ENCODE measurements at regions not wholly inside any gene's neighbourhood (a gene's known extent, or its start where the extent isn't known, plus 50 kb on each side); places are given as distances from the start of the nearest gene placed in this dataset.

- Histone ChIP-seq H3K9me1 (replicated peaks; ENCODE audit: control insufficient read depth, extremely low read depth, insufficient read depth, low read length) (no peaks in the 10 kb centered on the region), H3K36me3 (ENCODE audit: control insufficient read depth in 2 of 2, extremely low read depth in 1 of 2, insufficient read depth in 2 of 2, low read length in 2 of 2) (no peaks in the 10 kb centered on the region), H3K4me2 (ENCODE audit: insufficient read depth, low read length) (no peak overlapping the region), H3K4me3 (replicated peaks in 1 of 3; ENCODE audit: insufficient read depth in 1 of 3, low read depth in 1 of 3, low read length in 3 of 3) (no peak overlapping the region), H3K9ac (replicated peaks; ENCODE audit: extremely low read depth, insufficient read depth, low read length) (no peak overlapping the region), H3K9me3 (replicated peaks; ENCODE audit: control insufficient read depth, insufficient read depth, low read length) (no peaks in the 10 kb centered on the region), H3K27ac (ENCODE audit: insufficient read depth, low read depth, low read length) (no peak overlapping the region), H4K20me1 (replicated peaks; ENCODE audit: control insufficient read depth, extremely low read depth, insufficient read depth, low read length) (no peaks in the 10 kb centered on the region), H3K27me3 (ENCODE audit: control insufficient read depth in 2 of 2, insufficient read depth in 2 of 2, low read length in 2 of 2) (no peaks in the 10 kb centered on the region), H3K4me1 (ENCODE audit: control insufficient read depth, extremely low read depth, insufficient read depth, low read length) (peaks cover 10% of the 10 kb centered on the region), H2AFZ (ENCODE audit: low read depth, low read length) (no peak overlapping the region), H3K79me2 (ENCODE audit: control insufficient read depth, insufficient read depth, low read length) (no peaks in the 10 kb centered on the region)
- intact Hi-C loops (cut with micrococcal nuclease), result loop anchor here (10.0 kb wide), 1 partner anchor 653 kb away; no protein-coding TSS in a partner anchor
- TF ChIP-seq CTCF (IDR thresholded peaks at IDR 0.05; ENCODE audit: extremely low read depth in 1 of 2, insufficient read depth in 1 of 2, low read depth in 1 of 2, low read length in 2 of 2) (no peak), POLR2A (IDR thresholded peaks at IDR 0.05; ENCODE audit: low read depth, low read length) (no peak), MAX (IDR thresholded peaks at IDR 0.05; ENCODE audit: insufficient read depth, insufficient read length) (no peak), MYC (IDR thresholded peaks at IDR 0.05; ENCODE audit: low read depth, low read length) (no peak), EZH2 (IDR thresholded peaks at IDR 0.05; ENCODE audit: borderline replicate concordance, low read depth, low read length, severe bottlenecking) (no peak)
- POLR2A ChIA-PET, result no interaction called here
- no TSS peak for BruUV-seq (replicated peaks)
- FAIRE-seq (no peak), DNase-seq (ENCODE audit: low read depth, low spot score) (no peak)
- CTCF ChIA-PET, result no interaction called here
- dilution Hi-C loops (cut with MboI; ENCODE audit: extremely low pct_ligation_motif_present, low sequenced_read_pairs), result no loop called here
Measured at GRCh38 chr1:194067772-194068171, 881.4 kb upstream of the B3GALT2 start.

GRCh38 chr1:194062962-194063361 lies 876.5 kb upstream of the B3GALT2 start:
- H3K79me2 ChIP-seq (ENCODE audit: control insufficient read depth, insufficient read depth, low read length), result no peaks in the 10 kb centered on the region
- no peaks in the 10 kb centered on the region for H3K9me3 ChIP-seq (replicated peaks; ENCODE audit: control insufficient read depth, insufficient read depth, low read length)
- no peaks in the 10 kb centered on the region for H3K27me3 ChIP-seq (ENCODE audit: control insufficient read depth in 2 of 2, insufficient read depth in 2 of 2, low read length in 2 of 2)
- H3K9me1 ChIP-seq (replicated peaks; ENCODE audit: control insufficient read depth, extremely low read depth, insufficient read depth, low read length), result no peaks in the 10 kb centered on the region
- H2AFZ ChIP-seq (ENCODE audit: low read depth, low read length), result peak overlapping the region; percentile 64
- POLR2A ChIA-PET, result no interaction called here
- FAIRE-seq (peak; percentile 28), DNase-seq (ENCODE audit: low read depth, low spot score) (peak; percentile 93)
- H3K9ac ChIP-seq (replicated peaks; ENCODE audit: extremely low read depth, insufficient read depth, low read length), result peak overlapping the region; percentile 78
- CTCF ChIA-PET, result interaction anchor here (1.0 to 1.6 kb wide), 3 partner anchors 10 to 920 kb away, joined by 3 to 5 read pairs (median 3); no protein-coding TSS in a partner anchor
- peaks cover 29% of the 10 kb centered on the region for H3K4me1 ChIP-seq (ENCODE audit: control insufficient read depth, extremely low read depth, insufficient read depth, low read length)
- peak overlapping the region; percentile 69 for H3K4me2 ChIP-seq (ENCODE audit: insufficient read depth, low read length)
- intact Hi-C loops (cut with micrococcal nuclease), result loop anchor here (1.0 to 10.0 kb wide), 3 partner anchors 39 to 921 kb away; no protein-coding TSS in a partner anchor
- peak; percentile 38 for TF ChIP-seq GATA2 (IDR thresholded peaks at IDR 0.05; ENCODE audit: insufficient read depth, insufficient read length, low read depth, low read length)
- TF ChIP-seq POLR2A (IDR thresholded peaks at IDR 0.05; ENCODE audit: low read depth, low read length), result no peak
- TF ChIP-seq CTCF (IDR thresholded peaks at IDR 0.05; ENCODE audit: extremely low read depth in 1 of 2, insufficient read depth in 1 of 2, low read depth in 1 of 2, low read length in 2 of 2), result no peak
- no peak for TF ChIP-seq JUN (IDR thresholded peaks at IDR 0.05; ENCODE audit: borderline replicate concordance, insufficient read depth, insufficient read length, low read depth)
- TF ChIP-seq MAX (IDR thresholded peaks at IDR 0.05; ENCODE audit: insufficient read depth, insufficient read length), result no peak
- TF ChIP-seq FOS (IDR thresholded peaks at IDR 0.05; ENCODE audit: borderline replicate concordance, insufficient read depth, low read length), result no peak
- TSS peak; percentile 90 for BruUV-seq (replicated peaks)
- H3K27ac ChIP-seq (ENCODE audit: insufficient read depth, low read depth, low read length), result peak overlapping the region; percentile 94
- dilution Hi-C loops (cut with MboI; ENCODE audit: extremely low pct_ligation_motif_present, low sequenced_read_pairs), result no loop called here
- no peaks in the 10 kb centered on the region for H3K36me3 ChIP-seq (ENCODE audit: control insufficient read depth in 2 of 2, extremely low read depth in 1 of 2, insufficient read depth in 2 of 2, low read length in 2 of 2)
- H4K20me1 ChIP-seq (replicated peaks; ENCODE audit: control insufficient read depth, extremely low read depth, insufficient read depth, low read length), result no peaks in the 10 kb centered on the region
- peak overlapping the region in 1 of 3 experiments; percentile 30 for H3K4me3 ChIP-seq (replicated peaks in 1 of 3; ENCODE audit: insufficient read depth in 1 of 3, low read depth in 1 of 3, low read length in 3 of 3)
